ENCODE measurements at regions not wholly inside any gene's neighbourhood (a gene's known extent, or its start where the extent isn't known, plus 50 kb on each side); places are given as distances from the start of the nearest gene placed in this dataset.

- Mint-ChIP-seq H3K27me3 (no peaks in the 10 kb centered on the region), H3K4me3 (no peak overlapping the region), H3K4me1 (ENCODE audit: low read depth in 2 of 2) (no peaks in the 10 kb centered on the region), H3K9me3 (no peaks in the 10 kb centered on the region), H3K27ac (no peak overlapping the region), H3K36me3 (no peaks in the 10 kb centered on the region)
- ATAC-seq (no peak), DNase-seq (ENCODE audit: low spot score) (no peak)
Observed at GRCh38 chr2:126748188-126748760, 92.3 kb downstream of the GYPC start.

GRCh38 chr2:126748929-126749518, 93.1 kb downstream of the GYPC start:
- DNase-seq (ENCODE audit: low spot score) = no peak
- H3K27ac Mint-ChIP-seq = no peak overlapping the region
- no peak for ATAC-seq

GRCh38 chr2:126749537-126749936, 93.6 kb downstream of the GYPC start:
- H3K36me3 Mint-ChIP-seq = no peaks in the 10 kb centered on the region
- no peak overlapping the region for H3K27ac Mint-ChIP-seq
- DNase-seq (ENCODE audit: low spot score) = no peak
- H3K4me1 Mint-ChIP-seq (ENCODE audit: low read depth in 2 of 2) = peaks cover 0 to 1% of the 10 kb centered on the region in 2 donors
- no peaks in the 10 kb centered on the region for H3K27me3 Mint-ChIP-seq
- no peaks in the 10 kb centered on the region for H3K9me3 Mint-ChIP-seq
- no peak for ATAC-seq
- H3K4me3 Mint-ChIP-seq = no peak overlapping the region

More at GRCh38 chr2:126748929-126749518, 93.1 kb downstream of the GYPC start:
- Mint-ChIP-seq H3K4me1 (ENCODE audit: low read depth in 2 of 2) (no peaks in the 10 kb centered on the region), H3K4me3 (no peak overlapping the region), H3K9me3 (no peaks in the 10 kb centered on the region), H3K27me3 (no peaks in the 10 kb centered on the region), H3K36me3 (no peaks in the 10 kb centered on the region)

GRCh38 chr2:126750506-126750905, 94.5 kb downstream of the GYPC start:
- H3K9me3 Mint-ChIP-seq = no peaks in the 10 kb centered on the region
- no peaks in the 10 kb centered on the region for H3K27me3 Mint-ChIP-seq
- no peak overlapping the region for H3K4me3 Mint-ChIP-seq
- H3K36me3 Mint-ChIP-seq = no peaks in the 10 kb centered on the region
- no peak overlapping the region for H3K27ac Mint-ChIP-seq
- ATAC-seq (no peak), DNase-seq (ENCODE audit: low spot score) (no peak)
- H3K4me1 Mint-ChIP-seq (ENCODE audit: low read depth in 2 of 2) = peaks cover 0 to 4% of the 10 kb centered on the region in 2 donors

- Mint-ChIP-seq H3K27ac (no peak overlapping the region), H3K27me3 (no peaks in the 10 kb centered on the region), H3K4me1 (ENCODE audit: low read depth in 2 of 2) (peaks cover 0 to 4% of the 10 kb centered on the region in 2 donors), H3K9me3 (no peaks in the 10 kb centered on the region), H3K36me3 (no peaks in the 10 kb centered on the region), H3K4me3 (no peak overlapping the region)
- ATAC-seq (no peak), DNase-seq (ENCODE audit: low spot score) (no peak)
Observed at GRCh38 chr2:126751477-126751876, 95.5 kb downstream of the GYPC start.

- Mint-ChIP-seq H3K4me3 (no peak overlapping the region), H3K4me1 (ENCODE audit: low read depth in 2 of 2) (peaks cover 0 to 4% of the 10 kb centered on the region in 2 donors), H3K9me3 (no peaks in the 10 kb centered on the region), H3K27me3 (no peaks in the 10 kb centered on the region), H3K36me3 (no peaks in the 10 kb centered on the region), H3K27ac (no peak overlapping the region)
- DNase-seq (ENCODE audit: low spot score) (no peak), ATAC-seq (peak in 1 of 2 donors; percentile 7)
Observed at GRCh38 chr2:126752876-126753275, 96.9 kb downstream of the GYPC start.

GRCh38 chr2:126753501-126754212, 97.7 kb downstream of the GYPC start:
- ATAC-seq (no peak), DNase-seq (ENCODE audit: low spot score) (no peak)
- Mint-ChIP-seq H3K27me3 (no peaks in the 10 kb centered on the region), H3K4me3 (no peak overlapping the region), H3K4me1 (ENCODE audit: low read depth in 2 of 2) (peaks cover 0 to 4% of the 10 kb centered on the region in 2 donors), H3K27ac (no peak overlapping the region), H3K36me3 (no peaks in the 10 kb centered on the region), H3K9me3 (no peaks in the 10 kb centered on the region)

GRCh38 chr2:126754240-126755004, 98.5 kb downstream of the GYPC start:
- no peak for DNase-seq (ENCODE audit: low spot score)
- no peaks in the 10 kb centered on the region for H3K9me3 Mint-ChIP-seq
- no peak overlapping the region for H3K27ac Mint-ChIP-seq
- H3K36me3 Mint-ChIP-seq = no peaks in the 10 kb centered on the region
- peaks cover 0 to 2% of the 10 kb centered on the region in 2 donors for H3K27me3 Mint-ChIP-seq
- no peak overlapping the region for H3K4me3 Mint-ChIP-seq
- ATAC-seq = no peak
- peaks cover 0 to 7% of the 10 kb centered on the region in 2 donors for H3K4me1 Mint-ChIP-seq (ENCODE audit: low read depth in 2 of 2)

- H3K27ac Mint-ChIP-seq = no peak overlapping the region
- H3K4me3 Mint-ChIP-seq = no peak overlapping the region
- no peaks in the 10 kb centered on the region for H3K36me3 Mint-ChIP-seq
- H3K27me3 Mint-ChIP-seq = peaks cover 0 to 2% of the 10 kb centered on the region in 2 donors
- ATAC-seq (no peak), DNase-seq (ENCODE audit: low spot score) (no peak)
- no peaks in the 10 kb centered on the region for H3K9me3 Mint-ChIP-seq
- H3K4me1 Mint-ChIP-seq (ENCODE audit: low read depth in 2 of 2) = peaks cover 0 to 7% of the 10 kb centered on the region in 2 donors
Observed at GRCh38 chr2:126756125-126756524, 100.2 kb downstream of the GYPC start.

- H3K27me3 Mint-ChIP-seq = peaks cover 0 to 2% of the 10 kb centered on the region in 2 donors
- DNase-seq (ENCODE audit: low spot score) = no peak
- H3K36me3 Mint-ChIP-seq = no peaks in the 10 kb centered on the region
- H3K9me3 Mint-ChIP-seq = no peaks in the 10 kb centered on the region
- H3K4me3 Mint-ChIP-seq = no peak overlapping the region
- ATAC-seq = no peak
- H3K4me1 Mint-ChIP-seq (ENCODE audit: low read depth in 2 of 2) = peaks cover 15 to 18% of the 10 kb centered on the region in 2 donors
- H3K27ac Mint-ChIP-seq = peak overlapping the region in 1 of 2 donors; percentile 14
Observed at GRCh38 chr2:126761256-126761980, 105.5 kb downstream of the GYPC start.

GRCh38 chr2:126761981-126762878, 106.3 kb downstream of the GYPC start:
- peaks cover 0 to 2% of the 10 kb centered on the region in 2 donors for H3K27me3 Mint-ChIP-seq
- H3K36me3 Mint-ChIP-seq = no peaks in the 10 kb centered on the region
- ATAC-seq = peak in 1 of 2 donors; percentile 72
- H3K4me1 Mint-ChIP-seq (ENCODE audit: low read depth in 2 of 2) = peaks cover 15 to 18% of the 10 kb centered on the region in 2 donors
- H3K27ac Mint-ChIP-seq = peak overlapping the region in 1 of 2 donors; percentile 14
- DNase-seq (ENCODE audit: low spot score) = no peak
- peak overlapping the region; percentile 25 for H3K4me3 Mint-ChIP-seq
- H3K9me3 Mint-ChIP-seq = no peaks in the 10 kb centered on the region

- H3K27me3 Mint-ChIP-seq = peaks cover 0 to 3% of the 10 kb centered on the region in 2 donors
- no peaks in the 10 kb centered on the region for H3K36me3 Mint-ChIP-seq
- ATAC-seq = no peak
- H3K27ac Mint-ChIP-seq = no peak overlapping the region
- H3K9me3 Mint-ChIP-seq = no peaks in the 10 kb centered on the region
- peaks cover 18 to 20% of the 10 kb centered on the region in 2 donors for H3K4me1 Mint-ChIP-seq (ENCODE audit: low read depth in 2 of 2)
- no peak for DNase-seq (ENCODE audit: low spot score)
- no peak overlapping the region for H3K4me3 Mint-ChIP-seq
Observed at GRCh38 chr2:126764686-126765265, 108.8 kb downstream of the GYPC start.

Measured in natural killer cell treated with Interleukin-12 subunit alpha and Interleukin-12 subunit beta and Interleukin-15 and Interleukin-18, amount 100 ng/mL, for 72 hours (primary cell).